AG09309 (cell line): ENCODE measurements at regions not wholly inside any gene's neighbourhood (a gene's known extent, or its start where the extent isn't known, plus 50 kb on each side); places are given as distances from the start of the nearest gene placed in this dataset.
"Not testable (repeated sequence)": the region's sequence is repeated elsewhere in the genome, so short reads cannot be mapped to it uniquely, and the experiment has no call there.

Source experiments
- DNase-seq: peaks from one replicate; pipeline ENCODE4 v3.0.0-alpha.2; 2010; ENCODE audit warnings: low read depth
- H3K4me3 ChIP-seq: 2 replicates; pipeline ENCODE4 v1.5.1; 2011; ENCODE audit warnings: mild to moderate bottlenecking, low read depth, low read length, moderate library complexity; ENCODE audit not compliant: control insufficient read depth
- CTCF ChIP-seq: IDR thresholded peaks from 2 replicates; pipeline ENCODE4 v1.5.1; 2011; ENCODE audit warnings: mild to moderate bottlenecking, low read depth, low read length, inconsistent platforms; ENCODE audit not compliant: insufficient read depth, control insufficient read depth; ENCODE audit errors: missing control alignments

GRCh38 chr13:67402546-67402945, 172.4 kb upstream of the PCDH9 start:
- no peak for DNase-seq
- TF ChIP-seq CTCF = no peak

GRCh38 chr13:67395577-67395976, 165.4 kb upstream of the PCDH9 start:
- no peak for DNase-seq
- H3K4me3 ChIP-seq = no peak overlapping the region
- no peak for TF ChIP-seq CTCF

More at GRCh38 chr13:67402546-67402945, 172.4 kb upstream of the PCDH9 start:
- H3K4me3 ChIP-seq = no peak overlapping the region

- DNase-seq = no peak
- no peak for TF ChIP-seq CTCF
- H3K4me3 ChIP-seq = no peak overlapping the region
These were observed 161.9 kb upstream of the PCDH9 start for GRCh38 chr13:67392014-67392413.

GRCh38 chr13:67390462-67391086, 160.4 kb upstream of the PCDH9 start:
- H3K4me3 ChIP-seq = no peak overlapping the region
- no peak for TF ChIP-seq CTCF
- DNase-seq = no peak

- H3K4me3 ChIP-seq = no peak overlapping the region
- no peak for TF ChIP-seq CTCF
- DNase-seq = no peak
These were observed 159.0 kb upstream of the PCDH9 start for GRCh38 chr13:67389171-67389570.

- H3K4me3 ChIP-seq, DNase-seq: not testable (repeated sequence)
These were observed 153.1 kb upstream of the PCDH9 start for GRCh38 chr13:67383109-67383757.

GRCh38 chr13:67377919-67378318, 147.8 kb upstream of the PCDH9 start:
- no peak overlapping the region for H3K4me3 ChIP-seq
- TF ChIP-seq CTCF = no peak
- DNase-seq = no peak
